ENCODE measurements at regions not wholly inside any gene's neighbourhood (a gene's known extent, or its start where the extent isn't known, plus 50 kb on each side); places are given as distances from the start of the nearest gene placed in this dataset.
A peak's percentile ranks its signal among the peaks of the same experiment; 100 is the strongest.

GRCh38 chr13:105465251-105465650 is 1070.2 kb downstream of the EFNB2 start:
- DNase-seq, result no peak

GRCh38 chr13:105464249-105464648 is 1071.2 kb downstream of the EFNB2 start:
- no peak for DNase-seq

GRCh38 chr13:105463011-105463501 is 1072.4 kb downstream of the EFNB2 start:
- no peak for DNase-seq

- no peak for DNase-seq
Observed at GRCh38 chr13:105462098-105462497, 1073.4 kb downstream of the EFNB2 start.

- no peak for DNase-seq
Observed at GRCh38 chr13:105452895-105453294, 1082.6 kb downstream of the EFNB2 start.

GRCh38 chr13:105450784-105451183 is 1084.7 kb downstream of the EFNB2 start:
- DNase-seq, result no peak

- no peak for DNase-seq
Observed at GRCh38 chr13:105448811-105449210, 1086.7 kb downstream of the EFNB2 start.

GRCh38 chr13:105446197-105446596 is 1089.3 kb downstream of the EFNB2 start:
- no peak for DNase-seq

- DNase-seq, result no peak
Observed at GRCh38 chr13:105445796-105446195, 1089.7 kb downstream of the EFNB2 start.

GRCh38 chr13:105442949-105443699 is 1092.3 kb downstream of the EFNB2 start:
- no peak for DNase-seq

- DNase-seq, result no peak
Observed at GRCh38 chr13:105442040-105442439, 1093.4 kb downstream of the EFNB2 start.

- DNase-seq, result no peak
Observed at GRCh38 chr13:105441051-105441750, 1094.3 kb downstream of the EFNB2 start.

- no peak for DNase-seq
Observed at GRCh38 chr13:105436943-105437342, 1098.5 kb downstream of the EFNB2 start.

GRCh38 chr13:105432438-105432837 is 1103.0 kb downstream of the EFNB2 start:
- no peak for DNase-seq

GRCh38 chr13:105428811-105429210 is 1106.7 kb downstream of the EFNB2 start:
- no peak for DNase-seq

GRCh38 chr13:105426441-105426840 is 1109.0 kb downstream of the EFNB2 start:
- DNase-seq, result no peak

GRCh38 chr13:105414639-105415038 is 1120.8 kb downstream of the EFNB2 start:
- no peak for DNase-seq

GRCh38 chr13:105412171-105412570 is 1123.3 kb downstream of the EFNB2 start:
- DNase-seq, result no peak

GRCh38 chr13:105410602-105411001 is 1124.9 kb downstream of the EFNB2 start:
- peak in 1 of 2 donors; percentile 9 for DNase-seq

- DNase-seq, result no peak
Observed at GRCh38 chr13:105406551-105406950, 1128.9 kb downstream of the EFNB2 start.

- DNase-seq, result no peak
Observed at GRCh38 chr13:105403086-105403485, 1132.4 kb downstream of the EFNB2 start.

- no peak for DNase-seq
Observed at GRCh38 chr13:105395041-105395440, 1140.4 kb downstream of the EFNB2 start.

- no peak for DNase-seq
Observed at GRCh38 chr13:105389373-105389772, 1146.1 kb downstream of the EFNB2 start.

- no peak for DNase-seq
Observed at GRCh38 chr13:105377452-105377851, 1158.0 kb downstream of the EFNB2 start.
